Testis (tissue), 2 donors: ENCODE measurements at regions not wholly inside any gene's neighbourhood (a gene's known extent, or its start where the extent isn't known, plus 50 kb on each side); places are given as distances from the start of the nearest gene placed in this dataset.

ENCODE experiments used
- POLR2A ChIP-seq: fragments of 450-650 bp; IDR thresholded peaks from one replicate; pipeline ENCODE4 v1.6.1; 2017; ENCODE audit warnings: antibody characterized with exemption, mild to moderate bottlenecking, moderate library complexity
- TF ChIP-seq, protein P1 (sequence below), 3 experiments: fragments of 450-650 bp in 2 of 3; fragments of 200-600 bp in 1 of 3; sonication (generic) in 1 of 3; IDR thresholded peaks; one replicate each; pipeline ENCODE4 v1.5.1; 2016 to 2019; ENCODE audit warnings: antibody characterized with exemption in 3 of 3, mild to moderate bottlenecking in 2 of 3, moderate library complexity in 1 of 3

GRCh38 chr17:14630621-14631020, 329.7 kb downstream of the HS3ST3B1 start:
- TF ChIP-seq, protein P1, sequence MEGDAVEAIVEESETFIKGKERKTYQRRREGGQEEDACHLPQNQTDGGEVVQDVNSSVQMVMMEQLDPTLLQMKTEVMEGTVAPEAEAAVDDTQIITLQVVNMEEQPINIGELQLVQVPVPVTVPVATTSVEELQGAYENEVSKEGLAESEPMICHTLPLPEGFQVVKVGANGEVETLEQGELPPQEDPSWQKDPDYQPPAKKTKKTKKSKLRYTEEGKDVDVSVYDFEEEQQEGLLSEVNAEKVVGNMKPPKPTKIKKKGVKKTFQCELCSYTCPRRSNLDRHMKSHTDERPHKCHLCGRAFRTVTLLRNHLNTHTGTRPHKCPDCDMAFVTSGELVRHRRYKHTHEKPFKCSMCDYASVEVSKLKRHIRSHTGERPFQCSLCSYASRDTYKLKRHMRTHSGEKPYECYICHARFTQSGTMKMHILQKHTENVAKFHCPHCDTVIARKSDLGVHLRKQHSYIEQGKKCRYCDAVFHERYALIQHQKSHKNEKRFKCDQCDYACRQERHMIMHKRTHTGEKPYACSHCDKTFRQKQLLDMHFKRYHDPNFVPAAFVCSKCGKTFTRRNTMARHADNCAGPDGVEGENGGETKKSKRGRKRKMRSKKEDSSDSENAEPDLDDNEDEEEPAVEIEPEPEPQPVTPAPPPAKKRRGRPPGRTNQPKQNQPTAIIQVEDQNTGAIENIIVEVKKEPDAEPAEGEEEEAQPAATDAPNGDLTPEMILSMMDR (IDR thresholded peaks at IDR 0.05): no peak
- no peak for TF ChIP-seq POLR2A
